K562 (cell line): ENCODE measurements at regions not wholly inside any gene's neighbourhood (a gene's known extent, or its start where the extent isn't known, plus 50 kb on each side); places are given as distances from the start of the nearest gene placed in this dataset.

ENCODE experiments used
- ATAC-seq: fragments of 200-7000 bp; cut with Tn5 transposase; 3 replicates; pipeline ENCODE4 v1.9.1; 2020; ENCODE audit warnings: moderate library complexity
- BruUV-seq: library from RNA; stranded (reverse); fragments of 400-500 nt; replicated peaks from 2 replicates; lab custom pipeline; 2021; lab: Mats Ljungman, UMichigan
- CTCF ChIA-PET: fragments of 300-600 bp; formaldehyde crosslinking; extraction: SDS; loops from one replicate; lab custom pipeline; 2021; ENCODE audit warnings: low intra/inter-chr PET ratio; lab: Yijun Ruan, JAX
- POLR2A ChIA-PET: fragments of 300-600, 350-650 bp; sonication (Branson Sonifier 250); formaldehyde crosslinking; extraction: SDS; loops from one replicate; lab custom pipeline; 2021; ENCODE audit warnings: antibody characterized with exemption, inconsistent platforms; lab: Yijun Ruan, JAX
- DNase-seq, 4 experiments: peaks; one replicate each; pipeline versions ENCODE4 v3.0.0 to v3.0.0-alpha.2; 2011 to 2018; ENCODE audit warnings: low spot score in 3 of 4, mixed read lengths in 3 of 4; ENCODE audit errors: extremely low read depth in 1 of 4
- FAIRE-seq: peaks from 2 replicates; lab custom pipeline; 2011; peaks lifted over from hg19 to GRCh38; lab: Jason Lieb, UNC
- H2AFZ ChIP-seq: 2 replicates; pipeline ENCODE4 v1.6.0; 2011; ENCODE audit warnings: low read depth, low read length, control low read depth, inconsistent platforms
- H3K27ac ChIP-seq: fragments of 200-600 bp; 3 replicates; pipeline ENCODE4 v1.8.0; 2011; ENCODE audit warnings: low read depth, mild to moderate bottlenecking, control low read depth, inconsistent platforms, low read length, moderate library complexity, mixed read lengths; ENCODE audit errors: extremely low read depth
- H3K27me3 ChIP-seq, 2 experiments: fragments of 300-600 bp in 1 of 2; 2 replicates in 1 of 2; 3 replicates in 1 of 2; pipeline versions ENCODE4 v1.6.0 to v1.8.0; 2011; ENCODE audit warnings: inconsistent platforms in 2 of 2, low read length in 2 of 2, mild to moderate bottlenecking in 1 of 2, mixed read lengths in 1 of 2, moderate library complexity in 1 of 2; ENCODE audit not compliant: control insufficient read depth in 2 of 2, insufficient read depth in 2 of 2
- H3K36me3 ChIP-seq: fragments of 300-600 bp; 3 replicates; pipeline ENCODE4 v1.8.0; 2011; ENCODE audit warnings: mild to moderate bottlenecking, low read length, inconsistent platforms; ENCODE audit not compliant: control insufficient read depth, insufficient read depth
- H3K4me1 ChIP-seq, 2 experiments: fragments of 200-600 bp in 1 of 2; replicated peaks in 1 of 2; 2 replicates in 1 of 2; 3 replicates in 1 of 2; pipeline versions ENCODE4 v1.5.1 to v1.8.0; 2011; ENCODE audit warnings: inconsistent platforms in 2 of 2, low read length in 2 of 2, mild to moderate bottlenecking in 1 of 2, mixed read lengths in 1 of 2, moderate library complexity in 1 of 2; ENCODE audit not compliant: control insufficient read depth in 2 of 2, insufficient read depth in 2 of 2
- H3K4me2 ChIP-seq: 2 replicates; pipeline ENCODE4 v1.6.1; 2011; ENCODE audit warnings: low read length, control low read depth, inconsistent platforms, mixed read lengths; ENCODE audit not compliant: insufficient read depth
- H3K4me3 ChIP-seq: fragments of 200-600 bp; sonication (generic), shearing (Covaris generic); 2 replicates; pipeline ENCODE4 v1.5.1; 2016; ENCODE audit warnings: control low read depth, inconsistent platforms
- H3K79me2 ChIP-seq: fragments of 200-600 bp; 3 replicates; pipeline ENCODE4 v1.8.0; 2011; ENCODE audit warnings: low read length, inconsistent platforms; ENCODE audit not compliant: control insufficient read depth, insufficient read depth
- H3K9ac ChIP-seq, 2 experiments: 2 replicates each; pipeline versions ENCODE4 v1.6.0 to v1.6.1; 2011; ENCODE audit warnings: low read depth in 2 of 2, low read length in 2 of 2, control low read depth in 1 of 2, inconsistent platforms in 1 of 2, mild to moderate bottlenecking in 1 of 2, mixed read lengths in 1 of 2; ENCODE audit not compliant: insufficient read depth in 1 of 2
- H3K9me1 ChIP-seq: one replicate; pipeline ENCODE4 v1.6.0; 2011; ENCODE audit warnings: inconsistent platforms, mild to moderate bottlenecking, low read length, moderate library complexity; ENCODE audit not compliant: control insufficient read depth, insufficient read depth
- H3K9me3 ChIP-seq: replicated peaks from 2 replicates; pipeline ENCODE4 v1.5.1; 2011; ENCODE audit warnings: low read depth, low read length, inconsistent platforms; ENCODE audit not compliant: control insufficient read depth, insufficient read depth
- H4K20me1 ChIP-seq: replicated peaks from 2 replicates; pipeline ENCODE4 v1.6.1; 2011; ENCODE audit warnings: low read length, inconsistent platforms, mixed read lengths; ENCODE audit not compliant: control insufficient read depth, insufficient read depth
- E2F8 ChIP-seq: fragments of 450-650 bp; IDR thresholded peaks from 2 replicates; pipeline ENCODE4 v1.7.1; 2018; ENCODE audit warnings: mild to moderate bottlenecking, low read depth; ENCODE audit not compliant: partially characterized antibody
- HOMEZ ChIP-seq: fragments of 250-450 bp; sonication (Bioruptor Pico); IDR thresholded peaks from 2 replicates; pipeline ENCODE4 v1.4.0; 2020; ENCODE audit warnings: mild to moderate bottlenecking, moderate library complexity
- ZBTB9 ChIP-seq: fragments of 450-650 bp; formaldehyde crosslinking; IDR thresholded peaks from 2 replicates; pipeline ENCODE4 v1.4.0; 2020; ENCODE audit warnings: mild to moderate bottlenecking, moderate library complexity
- WGBS: fragments of 100-300 bp; shearing (Covaris generic); methylation state at CpG from one replicate; pipeline ENCODE4 v1.1.6; 2016; ENCODE audit warnings: low coverage, mixed read lengths; ENCODE audit not compliant: insufficient coverage; ENCODE audit errors: missing lambda C conversion rate; 5-methylcytosine and 5-hydroxymethylcytosine counted together
- in situ Hi-C: fragments of 300-500 bp; cut with MboI; formaldehyde crosslinking; loops from 4 replicates; pipeline ENCODE4 v1.15.0; 2018; ENCODE audit warnings: inconsistent platforms, mixed read lengths
- intact Hi-C: fragments of 100-400 bp; cut with micrococcal nuclease; formaldehyde crosslinking; loops from 2 replicates; pipeline ENCODE4 v1.14.2; 2022

- no peak overlapping the region for H3K4me2 ChIP-seq
- POLR2A ChIA-PET = interaction anchor here (0.6 to 1.5 kb wide), 2 partner anchors 21 to 512 kb away, joined by 3 to 4 read pairs; no protein-coding TSS in a partner anchor
Measured at GRCh38 chr15:96182736-96183513, 147.6 kb upstream of the NR2F2 start.

More at GRCh38 chr15:96182736-96183513, 147.6 kb upstream of the NR2F2 start:
- Histone ChIP-seq H3K9me1 (no peaks in the 10 kb centered on the region), H3K9me3 (no peaks in the 10 kb centered on the region), H3K4me3 (no peak overlapping the region), H3K9ac (no peak overlapping the region), H4K20me1 (no peaks in the 10 kb centered on the region), H3K27me3 (no peaks in the 10 kb centered on the region), H3K36me3 (no peaks in the 10 kb centered on the region; the same call in 2 of the 3 replicates), H3K79me2 (no peaks in the 10 kb centered on the region), H3K27ac (no peak overlapping the region)
- BruUV-seq = no TSS peak
- DNase-seq (no peak), FAIRE-seq (no peak)
- CTCF ChIA-PET = no interaction called here
- no peak for TF ChIP-seq ZBTB9
- TF ChIP-seq HOMEZ (CRISPR knock-in tag) = no peak
- TF ChIP-seq E2F8 = no peak
- TF ChIP-seq, all 486 proteins: peak for 0
- 78% methylated on average over 11 of the region's 12 CpGs for WGBS
- no peak for ATAC-seq
- intact Hi-C loops (no loop called here), in situ Hi-C loops (no loop called here)
- Histone ChIP-seq H2AFZ (no peak overlapping the region), H3K4me1 (peaks cover 5 to 8% of the 10 kb centered on the region in 2 experiments; a peak in 3 of 5 replicates)
